ENCODE measurements at regions not wholly inside any gene's neighbourhood (a gene's known extent, or its start where the extent isn't known, plus 50 kb on each side); places are given as distances from the start of the nearest gene placed in this dataset.
"Not testable (repeated sequence)": the region's sequence is repeated elsewhere in the genome, so short reads cannot be mapped to it uniquely, and the experiment has no call there.

DNA sequence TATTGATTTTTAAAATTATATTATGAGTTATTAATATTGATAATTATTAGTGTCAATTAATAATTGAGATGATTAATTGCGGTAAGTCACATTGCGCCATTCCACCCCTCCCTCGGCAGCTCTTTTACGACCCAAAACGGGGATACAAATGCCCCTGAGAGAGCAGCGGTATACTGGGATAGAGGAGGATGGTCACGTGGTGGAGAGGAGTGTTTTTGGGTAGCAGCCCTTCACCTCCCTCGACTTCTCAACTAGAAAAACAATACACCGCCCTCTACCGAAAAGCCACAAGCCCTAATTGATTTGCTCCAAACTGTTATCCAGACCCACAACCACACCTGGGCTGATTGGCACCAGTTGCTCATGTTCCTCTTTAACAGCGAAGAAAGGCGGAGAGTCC, 71.0 kb downstream of the DAPL1 start:
- intact Hi-C loops (cut with micrococcal nuclease): not testable (repeated sequence)

GRCh38 chr2:158867531-158868191, 72.5 kb downstream of the DAPL1 start:
- intact Hi-C loops (cut with micrococcal nuclease): not testable (repeated sequence)

DNA sequence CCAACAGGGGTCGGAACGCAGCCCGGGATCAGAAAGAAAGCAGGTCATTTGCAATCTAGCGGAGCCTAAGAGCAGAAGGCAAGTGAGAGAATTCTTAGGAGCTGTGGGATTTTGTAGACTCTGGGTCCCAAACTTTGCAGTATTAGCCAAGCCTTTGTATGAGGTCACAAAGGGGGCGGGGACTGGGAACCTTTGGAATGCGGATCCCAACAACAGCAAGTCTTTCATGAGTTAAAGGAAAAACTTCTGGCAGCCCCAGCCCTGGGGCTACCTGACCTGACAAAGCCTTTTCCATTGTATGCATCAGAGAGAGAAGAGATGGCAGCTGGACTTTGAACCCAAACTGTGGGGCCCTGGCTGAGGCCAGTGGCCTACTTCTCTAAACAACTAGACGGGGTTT, 73.3 kb downstream of the DAPL1 start:
- intact Hi-C loops (cut with micrococcal nuclease): not testable (repeated sequence)

DNA sequence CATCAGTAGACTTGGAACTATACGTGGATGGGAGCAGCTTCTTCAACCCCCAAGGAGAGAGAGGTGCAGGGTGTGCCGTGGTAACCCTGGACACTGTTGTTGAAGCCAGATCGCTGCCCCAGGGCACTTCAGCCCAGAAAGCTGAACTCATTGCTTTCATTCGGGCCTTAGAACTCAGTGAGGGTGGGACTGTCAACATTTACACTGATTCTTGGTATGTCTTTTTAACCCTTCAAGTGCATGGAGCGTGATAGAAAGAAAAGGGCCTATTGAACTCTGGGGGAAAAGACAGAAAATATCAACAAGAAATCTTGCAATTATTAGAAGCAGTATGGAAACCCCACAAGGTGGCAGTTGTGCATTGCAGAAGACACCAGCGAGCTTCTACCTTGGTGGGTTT, 74.0 kb downstream of the DAPL1 start:
- intact Hi-C loops (cut with micrococcal nuclease): not testable (repeated sequence)

DNA sequence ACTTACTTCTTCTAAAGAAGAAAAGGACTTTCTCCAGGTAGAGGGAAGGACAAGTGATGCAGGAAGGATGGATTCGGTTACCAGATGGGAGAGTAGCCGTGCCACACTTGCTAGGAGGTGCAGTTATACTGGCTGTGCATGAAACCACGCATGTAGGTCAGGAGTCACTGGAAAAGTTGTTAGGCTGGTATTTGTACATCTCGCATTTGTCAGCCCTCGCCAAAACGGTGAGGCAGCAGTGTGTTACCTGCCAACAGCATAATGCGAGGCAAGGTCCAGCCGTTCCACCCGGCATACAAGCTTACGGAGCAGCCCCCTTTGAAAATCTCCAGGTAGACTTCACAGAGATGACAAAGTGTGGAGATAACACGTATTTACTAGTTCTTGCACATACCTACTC, 74.5 kb downstream of the DAPL1 start:
- intact Hi-C loops (cut with micrococcal nuclease): not testable (repeated sequence)

DNA sequence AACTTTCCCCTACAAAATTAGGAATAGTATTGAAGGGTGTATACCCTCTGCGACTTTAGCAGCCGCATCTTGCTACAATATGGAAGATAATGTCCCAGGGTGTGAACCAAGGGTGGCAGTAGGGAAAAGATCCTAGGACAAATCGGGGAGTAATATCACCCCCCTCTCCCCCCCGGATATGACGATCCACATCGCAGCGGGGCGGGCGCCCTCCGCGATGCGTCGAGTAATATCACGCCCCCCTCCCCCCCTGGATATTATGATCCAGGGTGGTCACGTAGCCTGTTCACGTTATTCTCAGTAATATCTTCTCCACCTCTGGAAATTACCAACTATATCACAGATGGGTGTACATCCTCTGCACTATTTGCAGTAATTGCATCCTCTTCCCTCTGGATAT, 82.9 kb downstream of the DAPL1 start:
- intact Hi-C loops (cut with micrococcal nuclease): no loop called here

DNA sequence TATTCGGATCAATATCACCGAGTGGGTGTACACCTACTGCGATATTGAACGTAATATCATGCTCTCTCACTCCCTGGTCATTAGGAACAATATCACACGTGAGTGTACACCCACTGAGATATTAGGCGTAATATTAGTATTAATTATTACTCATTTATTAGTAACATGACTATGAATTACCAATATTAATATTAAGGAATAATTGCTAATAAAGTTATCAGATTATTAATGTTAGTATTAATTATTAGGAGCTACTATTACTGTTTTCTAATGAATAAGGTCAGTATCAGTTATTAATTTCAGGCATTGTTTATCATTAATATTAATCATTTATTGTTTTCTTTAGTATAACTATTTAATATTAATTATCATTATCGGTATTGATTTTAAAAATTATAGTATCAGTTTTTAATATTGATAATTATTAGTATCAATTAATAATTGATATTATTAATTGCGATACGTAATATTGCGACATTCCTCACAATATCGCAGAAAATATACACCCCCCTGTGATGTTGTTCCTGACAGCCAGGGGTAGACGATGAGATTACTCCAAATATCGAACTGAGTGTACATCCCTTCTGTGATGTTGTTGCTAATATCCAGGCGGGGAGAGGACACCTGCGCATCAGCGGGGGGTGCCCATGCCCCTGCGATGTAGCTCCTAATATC, 84.2 kb downstream of the DAPL1 start:
- intact Hi-C loops (cut with micrococcal nuclease): no loop called here

DNA sequence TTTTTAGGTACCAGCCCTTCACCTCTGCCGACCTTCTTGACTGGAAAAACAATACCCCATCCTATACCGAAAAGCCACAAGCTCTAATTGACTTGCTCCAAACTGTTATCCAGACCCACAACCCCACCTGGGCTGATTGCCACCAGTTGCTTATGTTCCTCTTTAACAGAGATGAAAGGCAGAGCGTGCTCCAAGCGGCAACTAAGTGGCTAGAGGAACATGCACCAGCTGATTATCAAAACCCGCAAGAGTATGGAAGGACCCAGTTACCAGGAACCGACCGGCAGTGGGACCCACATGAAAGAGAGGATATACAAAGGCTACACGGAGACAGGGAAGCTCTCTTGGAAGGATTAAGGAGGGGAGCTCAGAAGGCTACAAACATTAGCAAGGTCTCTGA, 86.1 kb upstream of the TANC1 start:
- intact Hi-C loops (cut with micrococcal nuclease): no loop called here

GRCh38 chr2:158884552-158884951, 83.9 kb upstream of the TANC1 start:
- intact Hi-C loops (cut with micrococcal nuclease): not testable (repeated sequence)

GRCh38 chr2:158885018-158885678, 83.3 kb upstream of the TANC1 start:
- intact Hi-C loops (cut with micrococcal nuclease): not testable (repeated sequence)

DNA sequence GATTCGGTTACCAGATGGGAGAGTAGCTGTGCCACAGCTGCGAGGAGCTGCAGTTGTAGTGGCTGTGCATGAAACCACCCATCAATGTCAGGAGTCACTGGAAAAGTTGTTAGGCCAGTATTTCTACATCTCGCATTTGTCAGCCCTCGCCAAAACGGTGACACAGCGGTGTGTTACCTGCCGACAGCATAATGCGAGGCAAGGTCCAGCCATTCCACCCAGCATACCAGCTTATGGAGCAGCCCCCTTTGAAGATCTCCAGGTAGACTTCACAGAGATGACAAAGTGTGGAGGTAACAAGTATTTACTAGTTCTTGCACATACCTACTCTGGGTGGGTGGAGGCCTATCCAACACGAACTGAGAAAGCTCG, 82.8 kb upstream of the TANC1 start:
- intact Hi-C loops (cut with micrococcal nuclease): not testable (repeated sequence)

- intact Hi-C loops (cut with micrococcal nuclease): no loop called here
Observed at GRCh38 chr2:158889135-158889853, 79.1 kb upstream of the TANC1 start.

DNA sequence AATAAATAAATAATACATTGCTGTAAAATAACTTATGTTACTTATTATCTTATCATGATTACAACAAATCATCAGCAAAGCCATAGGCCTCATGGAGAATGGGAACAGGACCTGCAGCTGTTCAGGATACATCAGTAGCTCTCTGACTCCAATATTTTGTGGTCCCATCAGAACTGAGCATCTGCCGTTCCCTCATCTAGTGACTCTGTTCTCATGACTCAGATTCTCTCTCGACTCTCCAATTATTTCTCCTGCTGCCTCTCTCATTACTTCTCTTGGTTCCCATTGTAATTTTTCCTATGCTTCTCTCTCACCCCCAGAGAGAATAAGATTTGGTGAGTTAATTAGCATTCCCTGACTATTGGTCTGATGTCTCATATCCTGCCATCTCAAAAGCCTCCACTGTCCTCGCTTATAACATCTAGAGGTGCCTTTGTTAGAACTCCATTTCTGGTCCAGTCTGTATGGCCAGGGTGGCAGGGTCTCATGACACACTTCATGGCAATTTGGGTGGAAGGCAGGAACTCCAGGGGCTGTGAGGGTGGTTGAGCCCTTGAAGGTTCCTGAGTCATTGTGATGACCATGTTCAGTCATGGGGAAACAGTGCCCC, 78.0 kb upstream of the TANC1 start:
- intact Hi-C loops (cut with micrococcal nuclease): no loop called here

DNA sequence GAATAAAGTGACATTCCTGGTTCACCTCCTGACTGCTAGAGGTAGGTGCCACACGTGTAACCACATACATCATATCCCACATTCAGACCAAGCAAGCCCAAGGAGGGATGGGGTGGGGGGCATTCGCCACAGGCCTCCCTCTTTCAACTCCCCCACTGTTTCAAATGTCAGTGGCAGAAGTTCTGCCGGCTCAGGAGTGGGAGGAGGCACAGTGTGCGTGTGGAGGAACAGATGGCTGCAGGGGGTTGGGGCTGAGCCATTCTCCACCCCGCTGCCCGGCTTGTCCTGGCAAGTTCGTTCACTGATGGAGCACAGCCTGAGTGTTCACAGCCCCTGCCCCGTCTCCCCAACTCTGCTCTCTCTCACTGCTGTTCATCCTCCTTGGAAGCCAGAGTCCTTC, 75.4 kb upstream of the TANC1 start:
- intact Hi-C loops (cut with micrococcal nuclease): no loop called here

- intact Hi-C loops (cut with micrococcal nuclease): no loop called here
Observed at GRCh38 chr2:158893474-158893873, 75.0 kb upstream of the TANC1 start.

DNA sequence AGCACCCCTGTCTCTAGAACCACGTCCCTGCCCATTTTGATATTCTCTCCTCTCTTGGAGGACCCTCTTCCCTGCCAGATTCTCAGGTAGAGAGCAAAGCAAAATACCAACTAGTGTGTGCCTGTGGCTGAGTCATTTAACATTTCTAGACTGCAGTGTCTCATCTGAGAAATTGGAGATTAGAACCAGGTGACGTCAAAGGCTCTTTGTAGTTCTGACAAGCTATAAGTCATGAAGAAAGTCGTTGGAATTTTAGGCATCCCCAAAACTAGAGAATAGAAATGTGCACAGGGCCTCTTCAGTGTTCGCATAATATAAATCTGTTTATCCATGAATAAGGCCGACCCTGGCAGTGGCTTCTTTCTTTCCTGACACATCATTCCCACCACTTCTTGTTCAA, 74.4 kb upstream of the TANC1 start:
- intact Hi-C loops (cut with micrococcal nuclease): no loop called here

DNA sequence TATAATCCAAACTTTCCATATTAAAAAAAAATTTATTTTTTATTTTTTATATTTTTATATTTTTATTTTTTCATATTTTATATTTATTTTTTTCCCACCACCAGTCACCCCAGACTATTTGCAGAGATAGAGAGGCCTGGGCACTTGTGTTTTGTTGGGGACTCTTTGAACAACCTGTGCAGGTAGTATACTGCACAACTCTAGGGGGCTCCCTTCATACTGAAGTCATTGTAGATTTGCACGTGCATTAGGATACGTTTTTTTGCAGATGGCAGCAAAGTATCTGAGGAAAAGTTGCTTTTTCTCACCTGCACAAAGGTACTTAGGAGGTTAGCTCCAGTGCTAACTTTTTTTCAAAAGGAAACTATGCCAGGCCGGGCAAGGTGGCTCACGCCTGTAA, 73.9 kb upstream of the TANC1 start:
- intact Hi-C loops (cut with micrococcal nuclease): no loop called here

DNA sequence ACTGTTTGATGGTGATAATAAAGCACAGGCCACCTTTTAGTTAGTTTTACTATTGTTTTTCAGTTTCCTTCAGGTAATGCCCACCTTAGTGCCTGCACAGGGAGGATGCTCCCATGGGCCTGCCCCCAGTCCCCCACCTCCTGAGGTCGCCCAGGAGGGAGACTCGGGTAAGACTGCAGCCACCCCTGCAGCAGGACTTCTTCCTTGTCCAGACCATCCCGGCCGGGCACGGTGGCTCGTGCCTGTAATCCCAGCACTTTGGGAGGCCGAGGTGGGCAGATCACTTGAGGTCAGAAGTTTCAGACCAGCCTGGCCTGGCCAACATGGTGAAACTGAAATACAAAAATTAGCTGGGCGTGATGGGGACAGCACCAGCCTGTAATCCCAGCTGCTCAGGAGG, 68.1 kb upstream of the TANC1 start:
- intact Hi-C loops (cut with micrococcal nuclease): loop anchor here (5.0 kb wide), 1 partner anchor 1022 kb away; no protein-coding TSS in a partner anchor

DNA sequence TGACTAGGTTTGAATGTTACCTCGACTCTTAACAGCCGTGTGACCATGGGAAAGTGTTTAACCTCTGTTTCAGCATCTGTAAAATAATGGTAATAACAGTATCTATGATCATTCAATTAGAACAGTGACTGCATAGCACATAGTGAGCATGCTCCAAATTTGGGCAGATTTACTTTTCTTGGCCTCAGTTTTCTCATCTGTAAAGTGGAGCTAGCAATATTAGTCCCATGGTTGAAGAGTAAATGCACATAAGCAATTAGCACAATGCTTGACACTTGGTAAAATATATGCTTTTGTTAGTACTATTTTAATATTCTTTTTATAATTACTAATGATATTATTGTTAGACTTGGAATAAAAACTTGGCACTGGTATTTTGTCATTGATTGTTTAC, 66.4 kb upstream of the TANC1 start:
- intact Hi-C loops (cut with micrococcal nuclease): loop anchor here (5.0 kb wide), 1 partner anchor 1020 kb away; no protein-coding TSS in a partner anchor

GRCh38 chr2:158903711-158904405, 64.6 kb upstream of the TANC1 start:
- intact Hi-C loops (cut with micrococcal nuclease): loop anchor here (5.0 kb wide), 1 partner anchor 1018 kb away; no protein-coding TSS in a partner anchor

Measured in T-helper 1 cell treated with Interleukin-12 subunit alpha and Interleukin-12 subunit beta and Interleukin-4 antibody, amounts not matched to agents 30 ng/mL and 1 ng/mL, for 36 hours (primary cell).